ENCODE measurements at regions not wholly inside any gene's neighbourhood (a gene's known extent, or its start where the extent isn't known, plus 50 kb on each side); places are given as distances from the start of the nearest gene placed in this dataset.
"Not testable (repeated sequence)": the region's sequence is repeated elsewhere in the genome, so short reads cannot be mapped to it uniquely, and the experiment has no call there.

- Histone ChIP-seq H3K36me3 (ENCODE audit: control insufficient read depth in 5 of 5, insufficient read depth in 5 of 5, low read length in 5 of 5) (no peaks in the 10 kb centered on the region), H3K4me1 (ENCODE audit: control insufficient read depth in 5 of 5, insufficient read depth in 5 of 5, low read length in 5 of 5) (peaks cover 0 to 9% (median 4%) of the 10 kb centered on the region in 5 donors), H3K4me3 (ENCODE audit: low read depth in 1 of 5, low read length in 5 of 5) (no peak overlapping the region), H3K9ac (ENCODE audit: low read length in 5 of 5) (no peak overlapping the region), H3K9me3 (ENCODE audit: control insufficient read depth in 5 of 5, low read length in 5 of 5) (peaks cover 0 to 6% (median 0%) of the 10 kb centered on the region in 5 donors), H3K27me3 (ENCODE audit: control insufficient read depth in 5 of 5, insufficient read depth in 4 of 5, low read length in 5 of 5) (no peaks in the 10 kb centered on the region), H3K27ac (ENCODE audit: low read depth, low read length) (no peak overlapping the region)
Observed at GRCh38 chr4:128548381-128548780, 260.8 kb upstream of the PGRMC2 start.

GRCh38 chr4:128544272-128544671 is 256.7 kb upstream of the PGRMC2 start:
- Histone ChIP-seq H3K9me3 (ENCODE audit: control insufficient read depth in 5 of 5, low read length in 5 of 5) (no peaks in the 10 kb centered on the region), H3K9ac (ENCODE audit: low read length in 5 of 5) (no peak overlapping the region), H3K36me3 (ENCODE audit: control insufficient read depth in 5 of 5, insufficient read depth in 5 of 5, low read length in 5 of 5) (no peaks in the 10 kb centered on the region), H3K27me3 (ENCODE audit: control insufficient read depth in 5 of 5, insufficient read depth in 4 of 5, low read length in 5 of 5) (no peaks in the 10 kb centered on the region), H3K4me3 (ENCODE audit: low read depth in 1 of 5, low read length in 5 of 5) (no peak overlapping the region), H3K4me1 (ENCODE audit: control insufficient read depth in 5 of 5, insufficient read depth in 5 of 5, low read length in 5 of 5) (no peaks in the 10 kb centered on the region), H3K27ac (ENCODE audit: low read depth, low read length) (no peak overlapping the region)

GRCh38 chr4:128543696-128544095 is 256.1 kb upstream of the PGRMC2 start:
- Histone ChIP-seq H3K4me3 (ENCODE audit: low read depth in 1 of 5, low read length in 5 of 5) (no peak overlapping the region), H3K36me3 (ENCODE audit: control insufficient read depth in 5 of 5, insufficient read depth in 5 of 5, low read length in 5 of 5) (no peaks in the 10 kb centered on the region), H3K4me1 (ENCODE audit: control insufficient read depth in 5 of 5, insufficient read depth in 5 of 5, low read length in 5 of 5) (no peaks in the 10 kb centered on the region), H3K27ac (ENCODE audit: low read depth, low read length) (no peak overlapping the region), H3K9ac (ENCODE audit: low read length in 5 of 5) (no peak overlapping the region), H3K9me3 (ENCODE audit: control insufficient read depth in 5 of 5, low read length in 5 of 5) (no peaks in the 10 kb centered on the region), H3K27me3 (ENCODE audit: control insufficient read depth in 5 of 5, insufficient read depth in 4 of 5, low read length in 5 of 5) (no peaks in the 10 kb centered on the region)

- no peak overlapping the region for H3K4me3 ChIP-seq (ENCODE audit: low read depth in 1 of 5, low read length in 5 of 5)
- H3K9me3 ChIP-seq (ENCODE audit: control insufficient read depth in 5 of 5, low read length in 5 of 5): no peaks in the 10 kb centered on the region
- H3K4me1 ChIP-seq (ENCODE audit: control insufficient read depth in 5 of 5, insufficient read depth in 5 of 5, low read length in 5 of 5): no peaks in the 10 kb centered on the region
Observed at GRCh38 chr4:128542047-128542446, 254.4 kb upstream of the PGRMC2 start.

GRCh38 chr4:128540122-128540521 is 252.5 kb upstream of the PGRMC2 start:
- no peak overlapping the region for H3K4me3 ChIP-seq (ENCODE audit: low read depth in 1 of 5, low read length in 5 of 5)
- H3K9ac ChIP-seq (ENCODE audit: low read length in 5 of 5): no peak overlapping the region
- H3K9me3 ChIP-seq (ENCODE audit: control insufficient read depth in 5 of 5, low read length in 5 of 5): no peaks in the 10 kb centered on the region
- no peaks in the 10 kb centered on the region for H3K4me1 ChIP-seq (ENCODE audit: control insufficient read depth in 5 of 5, insufficient read depth in 5 of 5, low read length in 5 of 5)
- no peaks in the 10 kb centered on the region for H3K27me3 ChIP-seq (ENCODE audit: control insufficient read depth in 5 of 5, insufficient read depth in 4 of 5, low read length in 5 of 5)
- no peaks in the 10 kb centered on the region for H3K36me3 ChIP-seq (ENCODE audit: control insufficient read depth in 5 of 5, insufficient read depth in 5 of 5, low read length in 5 of 5)
- no peak overlapping the region for H3K27ac ChIP-seq (ENCODE audit: low read depth, low read length)

More at GRCh38 chr4:128542047-128542446, 254.4 kb upstream of the PGRMC2 start:
- no peaks in the 10 kb centered on the region for H3K36me3 ChIP-seq (ENCODE audit: control insufficient read depth in 5 of 5, insufficient read depth in 5 of 5, low read length in 5 of 5)
- no peak overlapping the region for H3K27ac ChIP-seq (ENCODE audit: low read depth, low read length)
- no peak overlapping the region for H3K9ac ChIP-seq (ENCODE audit: low read length in 5 of 5)
- H3K27me3 ChIP-seq (ENCODE audit: control insufficient read depth in 5 of 5, insufficient read depth in 4 of 5, low read length in 5 of 5): no peaks in the 10 kb centered on the region

- H3K4me1 ChIP-seq (ENCODE audit: control insufficient read depth in 5 of 5, insufficient read depth in 5 of 5, low read length in 5 of 5): no peaks in the 10 kb centered on the region
- H3K36me3 ChIP-seq (ENCODE audit: control insufficient read depth in 5 of 5, insufficient read depth in 5 of 5, low read length in 5 of 5): no peaks in the 10 kb centered on the region
- no peak overlapping the region for H3K27ac ChIP-seq (ENCODE audit: low read depth, low read length)
- no peaks in the 10 kb centered on the region for H3K9me3 ChIP-seq (ENCODE audit: control insufficient read depth in 5 of 5, low read length in 5 of 5)
- no peak overlapping the region for H3K9ac ChIP-seq (ENCODE audit: low read length in 5 of 5)
- H3K27me3 ChIP-seq (ENCODE audit: control insufficient read depth in 5 of 5, insufficient read depth in 4 of 5, low read length in 5 of 5): no peaks in the 10 kb centered on the region
- H3K4me3 ChIP-seq (ENCODE audit: low read depth in 1 of 5, low read length in 5 of 5): no peak overlapping the region
Observed at GRCh38 chr4:128538111-128538882, 250.7 kb upstream of the PGRMC2 start.

GRCh38 chr4:128536746-128537145 is 249.1 kb upstream of the PGRMC2 start:
- H3K4me1 ChIP-seq (ENCODE audit: control insufficient read depth in 5 of 5, insufficient read depth in 5 of 5, low read length in 5 of 5): no peaks in the 10 kb centered on the region
- H3K4me3 ChIP-seq (ENCODE audit: low read depth in 1 of 5, low read length in 5 of 5): no peak overlapping the region
- no peaks in the 10 kb centered on the region for H3K36me3 ChIP-seq (ENCODE audit: control insufficient read depth in 5 of 5, insufficient read depth in 5 of 5, low read length in 5 of 5)
- no peaks in the 10 kb centered on the region for H3K27me3 ChIP-seq (ENCODE audit: control insufficient read depth in 5 of 5, insufficient read depth in 4 of 5, low read length in 5 of 5)
- H3K27ac ChIP-seq (ENCODE audit: low read depth, low read length): no peak overlapping the region
- H3K9me3 ChIP-seq (ENCODE audit: control insufficient read depth in 5 of 5, low read length in 5 of 5): no peaks in the 10 kb centered on the region
- no peak overlapping the region for H3K9ac ChIP-seq (ENCODE audit: low read length in 5 of 5)

GRCh38 chr4:128535510-128535909 is 247.9 kb upstream of the PGRMC2 start:
- H3K4me3 ChIP-seq (ENCODE audit: low read depth in 1 of 5, low read length in 5 of 5); H3K36me3 ChIP-seq (ENCODE audit: control insufficient read depth in 5 of 5, insufficient read depth in 5 of 5, low read length in 5 of 5); H3K9ac ChIP-seq (ENCODE audit: low read length in 5 of 5); H3K9me3 ChIP-seq (ENCODE audit: control insufficient read depth in 5 of 5, low read length in 5 of 5); H3K27me3 ChIP-seq (ENCODE audit: control insufficient read depth in 5 of 5, insufficient read depth in 4 of 5, low read length in 5 of 5); H3K27ac ChIP-seq (ENCODE audit: low read depth, low read length); H3K4me1 ChIP-seq (ENCODE audit: control insufficient read depth in 5 of 5, insufficient read depth in 5 of 5, low read length in 5 of 5): not testable (repeated sequence)

GRCh38 chr4:128528793-128529553 is 241.4 kb upstream of the PGRMC2 start:
- H3K9ac ChIP-seq (ENCODE audit: low read length in 5 of 5): no peak overlapping the region
- H3K4me1 ChIP-seq (ENCODE audit: control insufficient read depth in 5 of 5, insufficient read depth in 5 of 5, low read length in 5 of 5): peaks cover 3 to 23% (median 18%) of the 10 kb centered on the region in 5 donors
- H3K9me3 ChIP-seq (ENCODE audit: control insufficient read depth in 5 of 5, low read length in 5 of 5): no peaks in the 10 kb centered on the region
- H3K27ac ChIP-seq (ENCODE audit: low read depth, low read length): peak overlapping the region; percentile 46
- no peaks in the 10 kb centered on the region for H3K36me3 ChIP-seq (ENCODE audit: control insufficient read depth in 5 of 5, insufficient read depth in 5 of 5, low read length in 5 of 5)
- no peaks in the 10 kb centered on the region for H3K27me3 ChIP-seq (ENCODE audit: control insufficient read depth in 5 of 5, insufficient read depth in 4 of 5, low read length in 5 of 5)
- H3K4me3 ChIP-seq (ENCODE audit: low read depth in 1 of 5, low read length in 5 of 5): no peak overlapping the region

GRCh38 chr4:128527946-128528576 is 240.4 kb upstream of the PGRMC2 start:
- H3K27me3 ChIP-seq (ENCODE audit: control insufficient read depth in 5 of 5, insufficient read depth in 4 of 5, low read length in 5 of 5): no peaks in the 10 kb centered on the region
- peak overlapping the region in 1 of 5 donors; percentile 52 for H3K9ac ChIP-seq (ENCODE audit: low read length in 5 of 5)
- no peaks in the 10 kb centered on the region for H3K36me3 ChIP-seq (ENCODE audit: control insufficient read depth in 5 of 5, insufficient read depth in 5 of 5, low read length in 5 of 5)
- H3K4me1 ChIP-seq (ENCODE audit: control insufficient read depth in 5 of 5, insufficient read depth in 5 of 5, low read length in 5 of 5): peaks cover 3 to 23% (median 18%) of the 10 kb centered on the region in 5 donors
- no peaks in the 10 kb centered on the region for H3K9me3 ChIP-seq (ENCODE audit: control insufficient read depth in 5 of 5, low read length in 5 of 5)
- H3K4me3 ChIP-seq (ENCODE audit: low read depth in 1 of 5, low read length in 5 of 5): no peak overlapping the region
- H3K27ac ChIP-seq (ENCODE audit: low read depth, low read length): peak overlapping the region; percentile 46
